ENCODE measurements at regions not wholly inside any gene's neighbourhood (a gene's known extent, or its start where the extent isn't known, plus 50 kb on each side); places are given as distances from the start of the nearest gene placed in this dataset.
"Not testable (repeated sequence)": the region's sequence is repeated elsewhere in the genome, so short reads cannot be mapped to it uniquely, and the experiment has no call there.

DNA sequence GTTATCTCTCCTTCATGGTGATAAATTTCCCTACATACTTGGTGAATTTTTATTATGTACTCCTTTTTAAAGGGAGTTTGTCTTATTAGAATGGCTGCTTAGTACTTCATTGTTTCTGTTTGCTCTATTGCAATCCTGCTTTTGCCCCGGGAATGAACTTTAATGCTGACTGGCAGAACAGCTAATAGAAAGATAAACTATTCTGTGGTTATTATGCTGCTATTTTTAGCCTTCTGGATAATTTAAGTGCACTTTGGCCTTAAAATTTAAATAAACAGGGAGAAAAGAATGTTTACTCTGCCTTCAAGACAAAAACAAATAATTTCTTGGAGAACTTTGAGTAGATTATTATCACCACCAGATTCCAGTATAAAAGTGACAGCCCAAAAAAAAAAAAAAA, 413.8 kb upstream of the CCDC54 start:
- no peak overlapping the region for H3K27ac ChIP-seq
- TF ChIP-seq ZFX (IDR thresholded peaks at IDR 0.05) = no peak
- TF ChIP-seq, protein P1, sequence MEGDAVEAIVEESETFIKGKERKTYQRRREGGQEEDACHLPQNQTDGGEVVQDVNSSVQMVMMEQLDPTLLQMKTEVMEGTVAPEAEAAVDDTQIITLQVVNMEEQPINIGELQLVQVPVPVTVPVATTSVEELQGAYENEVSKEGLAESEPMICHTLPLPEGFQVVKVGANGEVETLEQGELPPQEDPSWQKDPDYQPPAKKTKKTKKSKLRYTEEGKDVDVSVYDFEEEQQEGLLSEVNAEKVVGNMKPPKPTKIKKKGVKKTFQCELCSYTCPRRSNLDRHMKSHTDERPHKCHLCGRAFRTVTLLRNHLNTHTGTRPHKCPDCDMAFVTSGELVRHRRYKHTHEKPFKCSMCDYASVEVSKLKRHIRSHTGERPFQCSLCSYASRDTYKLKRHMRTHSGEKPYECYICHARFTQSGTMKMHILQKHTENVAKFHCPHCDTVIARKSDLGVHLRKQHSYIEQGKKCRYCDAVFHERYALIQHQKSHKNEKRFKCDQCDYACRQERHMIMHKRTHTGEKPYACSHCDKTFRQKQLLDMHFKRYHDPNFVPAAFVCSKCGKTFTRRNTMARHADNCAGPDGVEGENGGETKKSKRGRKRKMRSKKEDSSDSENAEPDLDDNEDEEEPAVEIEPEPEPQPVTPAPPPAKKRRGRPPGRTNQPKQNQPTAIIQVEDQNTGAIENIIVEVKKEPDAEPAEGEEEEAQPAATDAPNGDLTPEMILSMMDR (conservative IDR thresholded peaks at IDR 0.05) = no peak

DNA sequence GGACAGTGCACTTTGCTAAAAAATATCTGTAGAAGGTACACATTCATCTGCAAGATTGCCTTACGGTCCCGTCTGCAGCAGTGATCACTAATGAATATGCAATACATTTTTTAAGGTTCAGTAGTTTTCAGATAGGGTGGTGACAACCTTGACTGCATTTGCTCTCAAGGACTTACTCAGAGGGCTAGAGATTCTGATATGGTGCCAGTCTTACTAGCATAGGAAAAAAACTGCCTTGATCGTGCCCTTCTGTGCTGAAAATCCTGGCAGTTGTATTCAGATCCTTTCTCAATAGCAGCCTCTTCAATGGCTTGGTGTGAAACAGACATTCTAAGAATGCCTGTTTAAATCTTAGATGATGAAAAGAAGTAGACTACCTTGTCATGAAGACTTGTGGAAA, 411.9 kb upstream of the CCDC54 start:
- TF ChIP-seq, protein P1 (conservative IDR thresholded peaks at IDR 0.05) = no peak
- no peak for TF ChIP-seq ZFX (IDR thresholded peaks at IDR 0.05)

DNA sequence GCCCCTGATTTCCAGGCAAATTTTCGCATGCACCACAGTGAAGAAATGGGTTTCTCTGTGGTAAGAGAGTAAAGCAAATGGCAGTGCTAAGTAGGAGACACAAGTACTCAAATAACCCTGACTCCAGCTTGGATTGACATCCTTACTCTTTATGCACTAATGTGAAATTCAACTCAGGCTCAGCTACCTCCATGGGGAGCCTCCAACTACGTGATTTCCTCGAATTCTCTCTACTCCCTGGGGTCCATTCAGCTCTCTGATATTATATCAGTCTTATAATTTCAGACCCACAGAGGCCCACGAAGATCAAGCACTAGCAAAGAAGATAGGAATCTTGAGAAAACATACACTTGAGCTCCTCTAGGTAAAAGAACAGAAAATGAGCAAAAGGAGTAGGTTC, 407.6 kb upstream of the CCDC54 start:
- no peak for TF ChIP-seq ZFX (IDR thresholded peaks at IDR 0.05)
- TF ChIP-seq, protein P1 (conservative IDR thresholded peaks at IDR 0.05) = no peak

More for the DNA sequence above, 411.9 kb upstream of the CCDC54 start:
- H3K27ac ChIP-seq = no peak overlapping the region

DNA sequence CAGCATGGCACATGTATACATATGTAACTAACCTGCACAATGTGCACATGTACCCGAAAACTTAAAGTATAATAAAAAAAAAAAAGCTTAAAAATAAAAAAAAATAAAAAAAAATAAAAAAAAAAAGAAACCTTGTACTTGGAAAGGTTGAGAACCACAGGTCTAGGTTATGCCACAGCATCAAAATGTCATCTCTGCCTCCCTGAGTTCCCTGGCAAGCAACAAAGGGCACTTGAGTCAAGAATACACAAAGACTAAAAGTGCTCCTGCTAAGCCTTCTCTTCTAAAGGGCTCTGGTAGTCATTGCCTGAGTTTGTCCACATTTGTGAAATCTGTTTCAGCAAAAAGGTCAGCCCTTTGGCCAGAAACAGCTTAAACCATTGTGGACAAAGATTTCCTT, 395.8 kb upstream of the CCDC54 start:
- H3K27ac ChIP-seq = no peak overlapping the region
- TF ChIP-seq ZFX (IDR thresholded peaks at IDR 0.05) = no peak
- TF ChIP-seq, protein P1 (conservative IDR thresholded peaks at IDR 0.05) = no peak

More for the DNA sequence above, 407.6 kb upstream of the CCDC54 start:
- H3K27ac ChIP-seq = no peak overlapping the region

DNA sequence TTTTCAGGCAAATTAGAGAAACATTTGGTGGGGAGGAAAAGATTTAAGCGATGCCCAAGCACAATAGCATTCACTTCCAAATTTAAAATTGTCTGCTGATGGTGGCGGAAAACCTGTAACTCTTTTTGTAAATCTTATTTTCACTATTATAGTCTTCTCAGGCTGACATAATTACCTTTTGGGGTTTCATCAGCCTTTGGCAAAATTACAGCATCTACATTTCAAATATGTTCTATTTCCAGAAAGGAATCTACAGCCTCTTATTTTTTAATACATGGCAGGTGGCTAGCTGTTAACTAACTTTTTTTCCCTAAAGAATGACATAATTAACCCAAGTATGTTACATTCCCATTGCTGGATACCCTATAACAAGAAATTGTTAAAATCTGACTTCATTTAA, 391.5 kb upstream of the CCDC54 start:
- H3K27ac ChIP-seq = no peak overlapping the region
- TF ChIP-seq ZFX (IDR thresholded peaks at IDR 0.05) = no peak
- TF ChIP-seq, protein P1 (conservative IDR thresholded peaks at IDR 0.05) = no peak

DNA sequence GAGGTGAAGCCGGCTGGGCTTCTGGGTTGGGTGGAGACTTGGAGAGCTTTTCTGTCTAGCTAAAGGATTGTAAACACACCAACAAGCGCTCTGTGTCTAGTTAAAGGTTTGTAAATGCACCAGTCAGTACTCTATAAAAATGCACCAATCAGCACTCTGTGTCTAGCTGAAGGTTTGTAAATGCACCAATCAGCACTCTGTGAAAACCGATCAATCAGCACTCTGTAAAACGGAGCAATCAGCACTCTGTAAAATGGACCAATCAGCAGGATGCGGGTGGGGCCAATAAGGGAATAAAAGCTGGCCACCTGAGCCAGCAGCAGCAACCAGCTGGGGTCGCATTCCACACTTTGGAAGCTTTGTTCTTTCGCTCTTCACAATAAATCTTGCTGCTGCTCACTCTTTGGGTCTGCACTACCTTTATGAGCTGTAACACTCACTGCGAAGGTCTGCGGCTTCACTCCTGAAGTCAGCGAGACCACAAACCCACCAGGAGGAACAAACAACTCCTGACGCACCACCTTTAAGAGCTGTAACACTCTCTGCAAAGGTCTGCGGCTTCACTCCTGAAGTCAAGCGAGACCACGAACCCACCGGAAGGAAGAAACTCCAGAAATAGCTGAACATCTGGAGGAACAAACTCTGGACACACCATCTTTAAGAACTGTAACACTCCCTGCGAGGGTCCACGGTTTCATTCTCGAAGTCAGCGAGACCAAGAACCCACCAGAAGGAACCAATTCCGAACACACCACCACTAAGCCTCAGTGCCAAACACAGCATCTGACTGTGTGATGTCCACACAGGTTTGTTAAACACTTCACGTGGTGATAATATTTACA, 378.2 kb upstream of the CCDC54 start:
- H3K27ac ChIP-seq = not testable (repeated sequence)

DNA sequence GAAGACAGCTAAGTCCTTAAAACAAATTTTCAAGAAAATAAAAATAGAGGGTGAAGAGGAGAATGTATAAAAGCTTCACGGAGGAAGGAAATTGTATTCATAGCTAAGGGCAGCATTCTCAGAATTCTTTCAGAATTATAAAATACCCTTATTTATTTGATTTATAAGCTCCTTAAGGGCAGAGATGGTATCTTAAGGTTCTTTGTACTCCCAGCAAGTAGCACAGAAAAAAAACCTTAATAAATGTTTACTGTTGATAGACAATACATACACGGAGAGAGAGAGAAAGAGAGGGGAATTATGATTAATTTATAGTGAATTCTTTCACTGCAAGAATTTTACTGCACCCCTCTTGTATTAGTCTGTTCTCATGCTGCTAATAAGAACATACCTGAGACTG, 375.6 kb upstream of the CCDC54 start:
- no peak for TF ChIP-seq ZFX (IDR thresholded peaks at IDR 0.05)
- TF ChIP-seq, protein P1 (conservative IDR thresholded peaks at IDR 0.05) = no peak

DNA sequence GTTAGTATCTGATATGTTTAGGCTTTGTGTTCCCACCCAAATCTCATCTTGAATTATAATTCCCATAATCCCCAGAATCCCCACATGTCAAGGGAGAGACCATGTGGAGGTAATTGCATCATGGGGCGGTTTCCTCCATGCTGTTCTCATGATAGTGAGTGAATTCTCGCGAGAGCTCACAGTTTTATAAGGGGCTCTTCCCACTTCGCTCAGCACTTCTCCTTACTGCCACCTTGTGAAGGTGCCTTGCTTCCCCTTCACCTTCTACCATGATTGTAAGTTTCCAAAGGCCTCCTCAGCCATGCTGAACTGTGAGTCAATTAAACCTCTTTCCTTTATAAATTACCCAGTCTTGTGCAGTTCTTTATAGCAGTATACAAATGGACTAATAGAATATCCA, 371.9 kb upstream of the CCDC54 start:
- H3K27ac ChIP-seq = not testable (repeated sequence)

More for the DNA sequence above, 375.6 kb upstream of the CCDC54 start:
- no peak overlapping the region for H3K27ac ChIP-seq
